GM21367 (cell line): ENCODE measurements at regions not wholly inside any gene's neighbourhood (a gene's known extent, or its start where the extent isn't known, plus 50 kb on each side); places are given as distances from the start of the nearest gene placed in this dataset.

ENCODE experiments used
- ATAC-seq: cut with Tn5 transposase; IDR thresholded peaks from one replicate; pipeline ENCODE4 v1.9.1; 2021; ENCODE audit not compliant: unreplicated experiment

DNA sequence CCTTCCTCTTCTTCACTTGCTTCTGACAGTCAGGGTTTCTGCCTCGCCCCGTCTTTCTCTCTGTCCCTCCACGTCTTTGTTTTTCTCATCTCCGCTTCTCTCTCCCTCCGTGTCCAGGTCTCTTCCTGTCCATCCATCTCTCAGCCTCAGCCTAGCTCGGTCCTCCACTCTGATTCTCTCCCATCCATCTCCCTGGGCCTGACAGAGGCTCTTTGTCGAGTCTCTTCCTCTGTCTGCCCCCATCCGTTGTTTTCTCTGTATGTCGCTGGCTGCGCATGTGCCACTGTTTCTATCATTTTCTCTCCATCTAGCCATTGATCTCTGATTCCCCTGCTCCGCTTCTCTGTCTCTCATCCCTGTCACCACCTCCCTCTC lies 328.9 kb upstream of the TBX3 start:
- no peak for ATAC-seq

DNA sequence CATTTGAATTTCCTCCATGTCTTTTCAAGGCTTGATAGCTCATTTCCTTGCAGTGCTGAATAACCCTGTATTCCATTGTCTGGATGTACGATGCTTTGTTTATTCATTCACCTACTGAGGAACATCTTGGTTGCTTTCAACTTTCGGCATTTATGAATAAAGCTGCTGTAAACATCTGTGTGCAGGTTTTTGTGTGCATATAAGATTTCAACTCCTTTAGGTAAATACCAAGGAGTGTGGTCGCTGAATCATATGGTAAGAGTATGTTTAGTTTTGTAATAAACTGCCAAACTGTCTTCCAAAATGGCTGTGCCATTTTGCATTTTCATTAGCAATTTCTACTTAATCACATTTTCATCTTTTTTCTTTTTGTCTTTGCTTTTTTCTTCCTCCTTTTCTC lies 327.7 kb upstream of the TBX3 start:
- no peak for ATAC-seq

DNA sequence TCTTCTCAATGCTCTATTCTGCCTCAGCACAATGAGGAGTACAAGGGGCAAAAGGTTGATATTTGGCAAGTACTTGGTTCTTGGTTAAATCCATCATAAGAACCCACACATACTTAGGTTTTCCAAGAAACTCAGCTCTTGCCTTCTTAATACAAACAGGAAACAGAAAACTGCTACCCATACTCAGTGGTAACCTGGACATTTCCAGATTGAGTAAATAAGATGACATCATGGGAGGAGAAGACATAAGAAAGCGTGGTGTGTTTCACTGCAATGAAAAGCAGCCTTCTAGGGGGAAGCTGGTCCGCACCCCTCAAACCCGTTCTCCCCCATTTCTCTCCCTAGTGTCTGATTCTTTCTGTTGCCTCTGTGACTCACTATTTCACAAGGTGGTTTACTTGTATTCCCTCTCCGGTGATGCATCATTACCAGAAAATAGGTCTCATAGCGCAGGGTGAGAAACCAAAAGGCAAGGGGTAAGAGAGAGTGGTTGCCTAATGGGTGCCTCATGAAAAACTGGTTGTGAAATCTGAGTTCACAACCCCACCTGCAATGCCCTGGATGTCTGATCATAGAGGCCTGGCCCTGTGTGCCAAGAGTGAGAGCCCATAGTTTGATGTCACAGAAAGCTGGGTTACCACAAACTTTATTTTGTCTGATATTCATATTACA lies 326.5 kb upstream of the TBX3 start:
- no peak for ATAC-seq

DNA sequence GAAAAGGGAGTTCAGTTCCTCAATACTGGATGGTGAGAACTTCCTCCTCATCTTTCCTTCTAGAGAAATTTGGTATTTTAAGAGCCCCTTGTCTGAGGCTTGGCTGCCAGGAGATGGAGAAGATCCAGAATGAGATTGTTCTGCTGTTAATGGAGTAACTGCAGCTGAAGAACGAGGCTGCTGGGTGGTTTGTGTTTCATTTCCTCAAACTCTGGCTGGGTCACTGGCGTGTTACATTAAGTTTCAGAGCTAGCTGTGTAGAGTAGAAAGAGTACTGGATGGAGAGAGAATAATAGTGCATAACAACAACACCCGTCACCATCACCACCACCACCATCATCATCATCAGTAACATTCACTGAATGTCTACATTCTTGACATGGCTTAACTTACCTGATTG lies 325.0 kb upstream of the TBX3 start:
- peak; percentile 47 for ATAC-seq

DNA sequence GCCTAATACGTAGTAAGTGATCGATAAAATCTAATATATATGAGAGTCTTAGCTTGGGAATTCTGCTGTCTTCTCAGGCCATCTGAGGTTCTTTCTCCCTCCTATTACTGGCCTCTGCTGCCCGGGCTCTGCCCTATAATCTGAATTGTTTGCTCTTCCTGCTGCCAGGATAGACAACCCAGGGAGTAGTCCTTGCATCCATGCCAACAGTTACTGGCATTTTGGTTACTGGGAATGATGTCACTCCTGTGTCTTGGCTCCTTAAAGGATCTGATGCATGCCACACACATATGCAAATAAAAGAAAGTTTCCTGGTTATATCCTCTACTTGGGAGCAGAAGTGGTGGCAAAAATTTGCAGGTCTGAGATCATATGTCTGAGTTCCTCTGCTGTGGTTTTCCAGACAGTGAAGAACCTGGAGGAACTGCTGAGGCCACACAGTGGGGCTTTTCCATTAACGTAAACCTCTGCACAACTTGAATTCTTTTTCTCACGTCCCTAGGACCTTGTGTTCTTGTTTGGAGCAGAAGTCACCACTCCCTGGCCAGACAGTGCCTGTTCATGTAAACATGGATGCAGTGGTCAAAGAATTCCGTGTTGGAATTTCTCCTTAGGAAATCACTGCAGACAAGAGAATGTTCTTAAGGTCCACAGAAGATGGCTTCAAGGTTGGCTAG lies 320.6 kb upstream of the TBX3 start:
- ATAC-seq, result no peak

DNA sequence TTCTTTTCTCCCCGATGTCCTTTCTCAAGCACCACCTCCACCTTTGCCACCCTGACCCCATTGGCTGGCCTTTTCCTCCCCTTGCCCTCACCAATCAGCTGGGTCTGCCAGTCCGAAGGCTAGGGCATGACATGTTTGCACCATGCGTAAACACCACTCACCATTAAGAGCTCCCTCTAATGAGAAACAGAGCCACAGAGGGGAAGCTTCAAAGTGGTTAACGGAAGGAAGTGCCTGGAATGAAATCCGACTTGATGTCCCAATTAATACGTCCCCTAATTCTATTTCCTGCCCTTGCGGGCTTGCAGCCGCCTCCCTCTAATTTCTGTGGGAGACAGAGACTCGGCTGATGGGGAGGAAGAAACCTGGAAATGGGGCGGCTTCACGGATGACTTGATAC lies 318.5 kb upstream of the TBX3 start:
- no peak for ATAC-seq

DNA sequence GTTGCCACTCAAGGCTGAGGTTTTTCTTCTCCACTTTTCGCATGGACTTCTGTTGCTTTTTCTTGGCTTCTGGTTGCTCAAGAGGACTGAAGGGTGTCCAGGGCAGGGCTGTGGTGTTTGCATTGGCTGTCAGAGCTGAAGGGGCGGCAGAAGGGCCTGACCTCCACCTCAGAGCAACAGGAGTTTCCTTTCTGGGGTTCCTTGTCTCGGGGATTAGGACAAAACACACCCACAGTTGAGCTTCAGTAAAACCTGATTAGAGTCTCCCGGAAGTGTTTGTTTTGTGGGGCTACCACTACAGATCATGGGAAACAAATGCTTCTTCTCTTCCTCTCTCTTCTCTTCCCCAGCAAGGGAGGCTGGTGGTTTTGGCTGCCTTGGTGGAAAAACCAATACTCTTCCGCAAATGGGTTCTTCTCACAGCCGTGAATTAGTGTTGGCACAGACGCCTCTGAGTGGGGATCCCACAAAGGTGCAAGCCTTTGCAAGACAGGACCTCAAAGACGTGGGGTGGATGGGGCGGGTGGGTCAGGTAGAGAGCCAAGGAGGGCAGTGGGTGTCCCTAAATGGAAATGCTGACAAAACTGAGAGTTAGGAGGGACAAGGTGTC lies 317.7 kb upstream of the TBX3 start:
- ATAC-seq, result no peak

DNA sequence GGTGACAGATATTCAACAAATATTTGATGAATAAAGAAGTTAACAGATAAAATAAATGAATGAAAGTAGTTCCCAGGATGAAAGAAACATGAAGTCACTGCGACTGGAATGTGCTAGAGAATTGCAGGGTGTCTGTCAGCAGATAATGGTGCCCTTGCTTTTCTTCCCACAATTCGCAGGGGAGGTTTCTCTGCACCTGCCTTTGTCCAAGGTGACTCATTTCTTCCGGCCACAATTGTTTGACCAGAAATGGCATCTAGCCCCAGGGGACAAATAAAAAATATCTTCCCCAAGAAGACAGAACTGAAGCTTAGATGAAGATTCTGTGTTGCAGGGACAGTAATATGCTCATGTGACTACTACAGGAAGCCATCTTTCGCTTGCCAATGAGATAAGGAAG lies 316.1 kb upstream of the TBX3 start:
- ATAC-seq, result no peak

DNA sequence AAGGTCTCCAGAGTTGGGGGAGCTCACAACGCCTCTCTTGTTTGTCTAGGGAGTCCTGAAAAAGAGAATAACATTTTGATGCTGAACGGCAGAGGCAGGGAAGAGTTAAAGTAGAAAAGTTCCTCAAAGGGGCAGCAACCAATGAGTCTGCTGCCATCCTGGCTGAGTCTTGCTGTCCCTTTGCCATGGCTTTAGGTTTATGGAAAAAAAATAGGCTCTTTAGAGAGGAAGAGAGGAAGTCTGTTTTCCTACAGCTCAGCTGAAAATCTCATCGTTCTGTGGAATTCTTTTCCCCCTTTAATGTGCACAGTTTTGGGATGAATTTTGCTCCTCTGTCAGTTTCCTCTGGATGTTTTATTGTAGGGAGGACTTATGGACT lies 314.8 kb upstream of the TBX3 start:
- no peak for ATAC-seq

DNA sequence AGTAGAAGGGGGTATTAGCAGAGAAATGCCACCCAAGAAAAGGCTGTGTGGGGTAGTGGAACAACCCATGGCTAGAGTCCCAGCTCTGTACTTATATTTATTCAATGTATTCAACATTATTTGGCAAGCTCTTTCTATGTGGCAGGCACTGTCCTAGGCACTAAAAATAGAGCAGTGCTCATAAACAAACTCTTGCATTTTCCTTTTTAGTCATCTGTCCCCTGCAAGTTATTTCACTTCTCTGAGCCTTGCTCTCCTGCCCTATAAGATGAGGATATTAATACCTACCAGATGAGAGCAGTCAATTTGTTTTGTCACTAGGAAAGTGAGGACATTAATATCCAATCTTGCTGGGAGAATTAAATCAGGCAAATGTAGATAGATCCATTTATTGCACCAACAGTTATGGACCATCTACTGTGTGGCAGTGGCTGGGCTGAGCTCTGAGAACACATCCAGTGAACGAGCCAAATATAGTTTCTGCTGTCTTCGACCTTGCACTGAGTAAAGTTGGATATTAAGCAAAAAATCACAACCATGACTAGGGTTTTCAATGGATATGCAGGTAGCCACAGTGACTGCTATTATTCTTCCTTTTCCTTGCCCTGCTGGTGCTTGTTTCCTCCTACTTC lies 314.3 kb upstream of the TBX3 start:
- no peak for ATAC-seq

DNA sequence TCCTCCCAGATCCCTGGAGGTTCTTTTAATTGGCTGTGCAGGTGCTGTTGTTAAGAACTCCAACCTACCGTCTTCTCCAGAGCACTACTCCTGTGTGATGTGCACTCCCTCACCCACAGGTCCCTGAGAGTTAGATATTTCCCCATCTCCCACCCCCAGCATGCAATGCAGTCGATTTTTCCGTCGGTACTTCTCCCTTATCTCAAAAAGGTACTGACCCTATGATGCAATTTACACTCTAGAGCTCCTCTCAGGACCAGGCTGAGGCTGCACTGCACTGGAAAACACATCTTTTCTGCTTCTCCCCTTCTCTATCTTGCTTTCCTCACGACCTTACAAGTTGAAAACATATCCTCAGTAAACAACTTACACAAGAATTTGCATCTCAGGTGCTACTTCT lies 312.4 kb upstream of the TBX3 start:
- no peak for ATAC-seq

DNA sequence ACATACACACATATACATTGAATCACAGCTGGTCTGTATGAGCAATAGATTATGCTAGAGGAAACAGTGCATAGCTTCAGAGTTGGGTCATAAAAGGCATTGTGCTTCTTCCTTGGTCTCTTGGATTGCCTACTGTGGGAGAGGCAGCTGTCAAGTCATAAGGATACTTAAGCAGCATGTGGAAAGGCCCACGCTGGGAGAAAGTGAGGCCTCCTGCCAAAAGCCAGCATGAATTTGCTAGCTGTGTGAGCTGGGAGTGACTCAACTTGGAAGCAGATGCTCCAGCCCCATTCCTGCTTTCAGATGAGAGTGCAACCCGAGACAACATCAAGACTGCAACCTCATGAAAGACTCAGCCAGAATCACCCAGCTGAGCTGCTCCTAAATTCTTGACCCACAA lies 311.9 kb upstream of the TBX3 start:
- ATAC-seq, result no peak

DNA sequence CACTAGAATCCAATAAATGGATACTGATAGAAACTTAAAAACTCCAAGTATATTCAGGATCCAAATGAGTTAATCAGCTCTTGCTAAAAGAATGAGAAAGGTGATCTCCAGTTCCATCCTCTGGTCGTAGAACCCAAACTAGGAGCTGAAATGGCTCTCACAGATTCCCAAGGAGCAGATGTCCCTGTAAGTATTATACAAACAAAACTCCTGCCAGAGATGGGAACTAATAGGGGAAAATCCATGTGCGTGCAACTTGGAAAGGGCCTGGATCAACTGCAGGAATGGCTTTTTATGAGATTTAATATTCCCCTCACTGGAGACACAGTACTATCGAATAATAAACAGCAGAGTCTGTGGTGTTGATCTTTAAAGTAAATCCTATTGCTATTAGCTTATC lies 309.2 kb upstream of the TBX3 start:
- no peak for ATAC-seq

DNA sequence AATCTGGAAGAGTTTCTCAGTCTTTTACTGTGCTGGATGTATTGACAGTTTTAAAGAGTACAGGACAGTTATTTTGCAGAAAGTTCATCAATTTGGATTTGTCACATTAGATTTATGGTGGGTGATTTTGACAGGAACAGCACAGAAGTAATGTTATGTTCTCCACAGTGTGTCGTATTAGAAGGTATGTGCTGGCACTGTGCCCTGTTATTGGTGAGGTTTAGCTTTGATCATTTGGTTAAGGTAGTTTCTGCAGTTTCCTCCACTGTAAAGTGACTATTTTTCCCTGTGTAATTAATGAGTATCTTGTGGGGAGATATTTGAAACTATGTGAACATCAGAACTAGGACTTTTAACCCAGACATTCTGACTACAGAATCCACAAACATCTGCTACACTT lies 308.5 kb upstream of the TBX3 start:
- ATAC-seq, result no peak

DNA sequence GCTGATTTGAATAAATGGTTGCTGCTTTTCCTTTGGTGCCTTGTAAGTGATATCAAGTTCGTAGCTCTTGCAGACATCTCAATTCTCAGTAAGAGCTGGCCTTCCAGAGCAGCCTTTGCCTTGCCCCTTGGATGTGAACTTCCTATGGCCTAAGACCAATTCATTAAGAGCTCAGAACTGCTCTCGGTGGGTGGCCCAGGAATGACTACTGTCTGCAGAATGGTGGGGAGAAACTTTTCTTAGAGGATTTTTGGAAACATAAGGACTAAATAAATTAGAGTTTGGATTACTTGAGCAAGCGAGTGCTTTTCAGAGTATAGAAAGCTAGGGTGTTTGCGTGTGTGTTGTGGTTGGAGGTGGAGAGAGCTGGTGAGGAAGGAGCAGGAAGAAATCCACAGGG lies 306.4 kb upstream of the TBX3 start:
- ATAC-seq, result no peak

DNA sequence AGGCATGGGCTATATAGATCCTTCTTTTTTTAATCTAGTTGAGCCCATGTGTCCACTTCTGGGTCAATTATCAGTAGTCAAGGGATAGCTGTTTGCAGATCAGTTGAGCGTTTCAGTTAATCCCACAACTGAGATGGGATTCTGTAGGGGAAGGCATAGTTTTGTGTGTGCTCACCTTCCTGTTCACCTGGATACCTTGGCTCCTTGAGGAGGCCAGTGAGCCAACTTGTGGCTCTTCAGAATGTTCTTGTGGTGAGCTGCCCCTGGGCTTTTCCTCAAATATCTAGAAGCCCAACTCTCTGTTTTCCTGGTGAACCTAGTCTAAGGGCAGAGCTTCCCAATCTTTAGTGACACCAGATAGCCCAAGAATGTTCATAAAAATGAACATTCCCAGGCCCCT lies 302.9 kb upstream of the TBX3 start:
- no peak for ATAC-seq

DNA sequence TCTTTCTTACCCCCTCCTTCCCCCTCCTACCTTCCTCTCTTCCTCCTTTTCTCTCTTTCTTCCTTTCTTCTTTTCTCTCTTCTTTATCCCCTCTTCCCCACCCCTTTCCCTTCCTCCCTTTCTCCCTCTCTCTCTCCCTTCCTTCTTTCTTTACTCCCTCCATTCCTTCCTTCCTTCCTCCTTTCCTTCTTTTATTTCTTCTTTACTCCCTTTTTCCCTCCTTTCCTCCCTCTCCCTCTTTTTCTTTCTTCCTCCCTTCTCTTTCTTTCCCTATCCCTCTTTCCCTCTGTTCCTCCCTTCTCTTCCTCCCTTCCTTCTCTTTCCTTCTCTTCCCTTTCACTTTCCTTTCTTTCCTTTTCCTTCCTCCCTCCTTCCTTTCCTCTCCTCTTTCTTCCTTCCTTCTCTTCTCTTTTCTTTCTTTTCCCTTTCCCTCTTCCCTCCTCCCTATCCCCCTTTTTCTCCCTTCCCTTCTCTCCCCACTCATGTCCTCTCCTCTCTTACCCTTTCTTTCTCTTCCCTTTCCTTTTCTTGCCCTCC lies 302.3 kb upstream of the TBX3 start:
- no peak for ATAC-seq

DNA sequence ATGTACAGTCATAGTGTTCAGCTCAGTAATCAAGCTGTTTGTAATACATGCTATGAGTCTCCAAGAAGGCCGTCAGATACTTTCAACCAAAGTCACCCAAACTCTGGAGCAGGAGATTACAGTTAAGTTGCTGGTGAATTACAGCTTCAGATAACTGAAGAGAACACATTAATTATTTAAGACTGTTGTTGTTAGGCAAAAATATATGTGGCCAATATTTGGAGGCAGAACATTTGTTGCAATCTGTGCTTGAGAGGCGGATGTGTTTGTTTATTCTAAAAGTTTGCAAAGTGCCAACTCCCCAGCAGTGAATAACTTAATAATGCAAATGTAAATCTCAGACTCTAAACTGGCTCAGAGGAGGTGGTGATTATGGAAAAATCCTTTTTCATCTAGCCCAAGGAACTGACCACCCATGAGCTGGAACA lies 300.7 kb upstream of the TBX3 start:
- ATAC-seq, result no peak

DNA sequence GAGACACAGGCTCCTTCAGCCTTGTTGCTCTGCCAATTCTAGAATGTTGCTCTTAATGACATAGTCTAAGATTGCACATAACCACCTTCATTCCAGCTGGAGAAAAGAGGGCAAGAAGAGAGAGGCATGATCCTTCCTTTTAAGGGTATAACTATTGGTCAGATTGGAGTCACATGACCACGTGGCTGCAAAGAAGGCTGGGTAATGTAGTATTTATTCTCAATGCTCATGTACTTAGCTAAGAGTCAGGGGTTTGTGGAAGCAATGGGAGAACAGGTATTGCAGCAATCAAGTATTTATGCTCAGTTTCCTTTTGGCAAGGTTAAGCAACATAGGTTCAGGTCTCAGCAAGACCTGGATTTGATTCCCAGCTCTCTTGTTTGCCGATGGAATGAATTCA lies 298.8 kb upstream of the TBX3 start:
- no peak for ATAC-seq

DNA sequence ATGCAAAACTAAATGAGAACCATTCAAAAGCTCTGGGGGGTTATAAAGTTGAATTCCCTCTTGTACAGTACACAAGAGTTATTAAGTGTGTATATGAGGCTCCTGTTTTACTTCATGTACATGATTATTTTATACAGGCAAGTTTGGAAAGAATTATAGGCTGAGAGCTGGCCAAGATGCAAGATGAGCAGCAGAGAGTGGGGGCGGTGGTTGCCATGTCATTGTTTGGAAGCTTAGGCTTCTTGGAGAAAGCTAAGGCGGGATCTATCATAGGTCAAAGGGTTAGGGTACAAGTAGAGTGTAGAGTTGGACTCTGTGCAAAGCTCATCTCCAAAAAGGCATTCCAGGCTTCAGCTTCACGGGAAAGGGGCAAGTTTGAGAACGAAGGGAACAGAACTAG lies 297.1 kb upstream of the TBX3 start:
- ATAC-seq, result no peak

DNA sequence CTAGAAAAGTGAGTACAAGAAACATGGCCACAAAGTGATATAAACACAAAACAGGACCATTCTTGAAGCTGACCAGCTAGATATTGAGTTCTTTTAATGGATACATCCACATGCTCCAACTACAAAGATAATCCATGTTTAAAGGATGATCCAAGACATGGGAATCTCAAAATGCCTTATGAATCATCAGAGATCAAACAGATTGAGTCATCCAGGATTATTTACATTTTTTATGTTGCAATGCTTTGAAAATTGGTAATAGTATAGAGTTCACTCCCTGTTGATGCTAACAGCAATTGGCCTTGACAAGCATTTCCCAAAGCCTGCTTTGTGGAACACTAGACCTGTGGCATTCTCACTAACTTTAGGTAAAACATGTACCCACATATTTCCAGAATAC lies 293.0 kb upstream of the TBX3 start:
- ATAC-seq, result no peak

DNA sequence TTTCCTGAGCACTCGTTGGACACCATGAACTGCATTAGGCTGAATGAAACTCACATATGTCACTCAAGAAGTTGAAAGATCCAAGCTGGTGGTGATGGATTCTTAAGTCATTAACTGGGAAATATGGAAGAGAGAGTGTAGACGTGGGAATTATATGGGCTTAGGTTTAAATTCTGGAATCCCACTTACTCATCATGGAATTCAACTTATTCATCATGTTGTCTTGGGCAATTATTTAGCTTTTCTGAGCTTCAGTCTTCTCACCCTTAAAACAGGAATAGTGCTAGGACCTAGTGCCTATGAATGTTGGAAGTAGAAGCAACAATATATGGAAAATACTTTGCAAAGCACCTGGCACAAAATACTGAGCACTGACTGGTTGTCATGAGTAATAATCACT lies 292.4 kb upstream of the TBX3 start:
- no peak for ATAC-seq
